IMR-90 (cell line): ENCODE measurements at regions not wholly inside any gene's neighbourhood (a gene's known extent, or its start where the extent isn't known, plus 50 kb on each side); places are given as distances from the start of the nearest gene placed in this dataset.

ENCODE experiments used
- ATAC-seq: fragments of 200-7000 bp; cut with Tn5 transposase; 2 replicates; pipeline ENCODE4 v1.9.1; 2020; ENCODE audit warnings: low read depth, mild to moderate bottlenecking, moderate library complexity
- BruUV-seq: library from RNA; stranded (reverse); fragments of 400-500 nt; replicated peaks from 2 replicates; lab custom pipeline; 2021; lab: Mats Ljungman, UMichigan
- CTCF ChIA-PET: fragments of 300-600 bp; formaldehyde crosslinking; extraction: SDS; loops from one replicate; lab custom pipeline; 2021; ENCODE audit warnings: antibody characterized with exemption; lab: Yijun Ruan, JAX
- POLR2A ChIA-PET: fragments of 300-600 bp; sonication (Branson Sonifier 250); formaldehyde crosslinking; loops from one replicate; lab custom pipeline; 2022; ENCODE audit warnings: antibody characterized with exemption; ENCODE audit not compliant: unreplicated experiment; lab: Charles Lee
- DNase-seq: peaks from one replicate; pipeline ENCODE4 v3.0.0; 2013
- H2AFZ ChIP-seq: replicated peaks from 2 replicates; pipeline ENCODE3; 2013; ENCODE audit warnings: low read length, mild to moderate bottlenecking; ENCODE audit not compliant: poor library complexity
- H2AK5ac ChIP-seq: 2 replicates; pipeline ENCODE4 v1.6.1; 2013; ENCODE audit warnings: low read depth, low read length, inconsistent platforms
- H2AK9ac ChIP-seq: replicated peaks from 2 replicates; pipeline ENCODE3; 2013; ENCODE audit warnings: mild to moderate bottlenecking, low read depth, low read length, moderate library complexity; ENCODE audit not compliant: poor library complexity
- H2BK120ac ChIP-seq: 2 replicates; pipeline ENCODE4 v1.6.1; 2013; ENCODE audit warnings: low read depth, low read length, inconsistent platforms
- H2BK15ac ChIP-seq: 3 replicates; pipeline ENCODE4 v1.6.1; 2013; ENCODE audit warnings: low read depth, low read length, inconsistent platforms
- H2BK20ac ChIP-seq: 2 replicates; pipeline ENCODE4 v1.6.1; 2013; ENCODE audit warnings: low read depth, mild to moderate bottlenecking, inconsistent platforms, low read length, moderate library complexity
- H2BK5ac ChIP-seq: 2 replicates; pipeline ENCODE4 v1.6.1; 2013; ENCODE audit warnings: mild to moderate bottlenecking, low read depth, low read length, inconsistent platforms; ENCODE audit not compliant: poor library complexity, severe bottlenecking
- H3K14ac ChIP-seq: replicated peaks from 2 replicates; pipeline ENCODE4 v1.6.1; 2013; ENCODE audit warnings: low read depth, low read length, inconsistent platforms
- H3K18ac ChIP-seq: 2 replicates; pipeline ENCODE4 v1.6.1; 2013; ENCODE audit warnings: low read depth, low read length, control low read depth
- H3K23ac ChIP-seq: 2 replicates; pipeline ENCODE4 v1.6.1; 2013; ENCODE audit warnings: low read depth, low read length, inconsistent platforms
- H3K27ac ChIP-seq: 2 replicates; pipeline ENCODE4 v1.5.1; 2013; ENCODE audit warnings: mild to moderate bottlenecking, control low read depth, low read length; ENCODE audit not compliant: insufficient read depth
- H3K27me3 ChIP-seq: 2 replicates; pipeline ENCODE4 v1.6.1; 2013; ENCODE audit warnings: low read length; ENCODE audit not compliant: control insufficient read depth, insufficient read depth
- H3K36me3 ChIP-seq: 2 replicates; pipeline ENCODE4 v1.6.1; 2013; ENCODE audit warnings: low read length, mixed read lengths; ENCODE audit not compliant: control insufficient read depth, insufficient read depth
- H3K4ac ChIP-seq: 2 replicates; pipeline ENCODE4 v1.6.1; 2013; ENCODE audit warnings: low read depth, low read length, inconsistent platforms
- H3K4me1 ChIP-seq: 2 replicates; pipeline ENCODE4 v1.6.1; 2013; ENCODE audit warnings: low read length, mixed read lengths; ENCODE audit not compliant: control insufficient read depth, insufficient read depth
- H3K4me2 ChIP-seq: 2 replicates; pipeline ENCODE4 v1.6.1; 2013; ENCODE audit warnings: low read depth, mild to moderate bottlenecking, control low read depth, low read length, moderate library complexity
- H3K4me3 ChIP-seq: 2 replicates; pipeline ENCODE4 v1.5.1; 2013; ENCODE audit warnings: low read depth, mild to moderate bottlenecking, control low read depth, low read length, moderate library complexity; ENCODE audit not compliant: insufficient read depth
- H3K56ac ChIP-seq: 2 replicates; pipeline ENCODE4 v1.6.1; 2013; ENCODE audit warnings: low read length, inconsistent platforms; ENCODE audit not compliant: insufficient read depth; ENCODE audit errors: extremely low read depth
- H3K79me1 ChIP-seq, 2 experiments: 2 replicates each; pipeline ENCODE4 v1.6.1; 2013; ENCODE audit warnings: low read length in 2 of 2, inconsistent platforms in 1 of 2, low read depth in 1 of 2
- H3K9ac ChIP-seq: 2 replicates; pipeline ENCODE4 v1.6.1; 2013; ENCODE audit warnings: low read depth, low read length, control low read depth
- H3K9me1 ChIP-seq: 2 replicates; pipeline ENCODE4 v1.6.1; 2013; ENCODE audit warnings: low read length, inconsistent platforms; ENCODE audit not compliant: insufficient read depth
- H3K9me3 ChIP-seq: 2 replicates; pipeline ENCODE4 v1.6.1; 2013; ENCODE audit warnings: low read length; ENCODE audit not compliant: control insufficient read depth, insufficient read depth
- H4K20me1 ChIP-seq: 2 replicates; pipeline ENCODE4 v1.6.1; 2013; ENCODE audit warnings: low read length, inconsistent platforms; ENCODE audit not compliant: insufficient read depth
- H4K5ac ChIP-seq: 2 replicates; pipeline ENCODE4 v1.6.1; 2013; ENCODE audit warnings: mild to moderate bottlenecking, low read depth, low read length, control low read depth
- H4K8ac ChIP-seq, 2 experiments: 2 replicates each; pipeline ENCODE4 v1.6.1; 2013; ENCODE audit warnings: low read depth in 2 of 2, low read length in 2 of 2, control low read depth in 1 of 2, inconsistent platforms in 1 of 2
- H4K91ac ChIP-seq: 2 replicates; pipeline ENCODE4 v1.6.1; 2013; ENCODE audit warnings: low read depth, low read length, inconsistent platforms; ENCODE audit not compliant: insufficient read depth
- CHD1 ChIP-seq: IDR thresholded peaks from 2 replicates; pipeline ENCODE4 v1.6.1; 2012; ENCODE audit warnings: low read depth, low read length, improper control_type of control experiment
- MAFK ChIP-seq: IDR thresholded peaks from 2 replicates; pipeline ENCODE4 v1.6.1; 2012; ENCODE audit warnings: low read depth, low read length, improper control_type of control experiment
- POLR2A ChIP-seq: IDR thresholded peaks from 2 replicates; pipeline ENCODE4 v1.6.1; 2012; ENCODE audit warnings: mild to moderate bottlenecking, low read depth, low read length
- WGBS, 2 experiments: methylation state at CpG; one replicate each; pipeline versions ENCODE4 v1.1.5 to v1.1.7; 2013; ENCODE audit warnings: missing lambda C conversion rate in 2 of 2; ENCODE audit not compliant: insufficient read length in 1 of 2; ENCODE audit errors: extremely low coverage in 2 of 2; 5-methylcytosine and 5-hydroxymethylcytosine counted together
- dilution Hi-C: fragments of 300-500 bp; cut with HindIII; formaldehyde crosslinking; loops from one replicate; pipeline ENCODE4 v1.14.3; 2018; ENCODE audit warnings: low sequenced_read_pairs; ENCODE audit not compliant: unreplicated experiment
- in situ Hi-C: fragments of 300-500 bp; cut with MboI; formaldehyde crosslinking; loops from 3 replicates; pipeline ENCODE4 v1.14.3; 2019; ENCODE audit warnings: low sequenced_read_pairs, inconsistent platforms, mixed read lengths
- intact Hi-C: fragments of 100-400 bp; cut with micrococcal nuclease; formaldehyde crosslinking; loops from 2 replicates; pipeline ENCODE4 v1.10.0; 2022
- TF ChIP-seq, protein P1 (sequence below): conservative IDR thresholded peaks from 2 replicates; pipeline ENCODE4 v1.5.1; 2012; ENCODE audit warnings: mild to moderate bottlenecking, low read depth, low read length, improper control_type of control experiment
- TF ChIP-seq, protein P2 (sequence below): fragments of 150-350 bp; IDR thresholded peaks from 2 replicates; pipeline ENCODE4 v1.6.1; 2017; ENCODE audit warnings: mild to moderate bottlenecking, antibody characterized with exemption, low read length, low read depth

DNA sequence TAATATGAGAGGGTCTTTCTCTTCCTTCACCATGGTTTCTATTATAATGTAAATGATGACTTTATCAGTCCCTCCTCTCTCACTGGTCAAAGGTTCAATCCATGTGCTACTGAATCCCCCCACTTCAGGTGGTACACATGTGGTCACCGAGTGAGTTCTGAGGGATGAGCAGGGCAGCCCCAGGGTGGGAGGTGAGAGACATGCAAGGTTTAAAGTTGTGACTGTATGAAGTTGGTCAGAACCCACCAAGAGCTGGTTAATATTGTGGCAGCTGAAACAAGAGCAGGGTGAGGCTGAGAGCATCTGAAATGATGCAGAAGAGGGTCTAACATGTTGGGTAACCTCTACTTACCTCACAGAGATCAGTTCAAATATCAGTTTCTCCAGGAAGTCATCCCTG, 444.7 kb upstream of the FBXO33 start:
- peaks cover 11% of the 10 kb centered on the region; the same call in 1 of the 2 replicates for H3K9me3 ChIP-seq
- H2BK20ac ChIP-seq, result no peak overlapping the region
- H3K18ac ChIP-seq, result no peak overlapping the region
- H2BK120ac ChIP-seq, result no peak overlapping the region
- no peak overlapping the region for H2AK5ac ChIP-seq
- H3K9ac ChIP-seq, result no peak overlapping the region
- no peak overlapping the region for H3K14ac ChIP-seq
- no peak for ATAC-seq
- no peaks in the 10 kb centered on the region for H3K9me1 ChIP-seq
- no peak overlapping the region for H3K27ac ChIP-seq
- H3K79me1 ChIP-seq, result no peaks in the 10 kb centered on the region
- H2BK5ac ChIP-seq, result no peak overlapping the region
- no peaks in the 10 kb centered on the region for H3K36me3 ChIP-seq
- no peak overlapping the region for H3K4me2 ChIP-seq
- intact Hi-C loops, result no loop called here
- H3K27me3 ChIP-seq, result no peaks in the 10 kb centered on the region
- H4K20me1 ChIP-seq, result no peaks in the 10 kb centered on the region
- no peak overlapping the region for H2BK15ac ChIP-seq
- no peak overlapping the region for H4K5ac ChIP-seq
- no peak overlapping the region for H4K8ac ChIP-seq
- H3K56ac ChIP-seq, result no peak overlapping the region
- BruUV-seq, result no TSS peak
- no peak overlapping the region for H3K4ac ChIP-seq
- no peak overlapping the region for H2AK9ac ChIP-seq
- H2AFZ ChIP-seq, result no peak overlapping the region
- H3K4me1 ChIP-seq, result no peaks in the 10 kb centered on the region
- WGBS, 2 experiments, result no CpG with 5 or more reads among the region's 1 CpG
- CTCF ChIA-PET, result no interaction called here
- no peak overlapping the region for H4K91ac ChIP-seq
- TF ChIP-seq POLR2A (no peak), CHD1 (no peak), MAFK (no peak)
- TF ChIP-seq, protein P1, sequence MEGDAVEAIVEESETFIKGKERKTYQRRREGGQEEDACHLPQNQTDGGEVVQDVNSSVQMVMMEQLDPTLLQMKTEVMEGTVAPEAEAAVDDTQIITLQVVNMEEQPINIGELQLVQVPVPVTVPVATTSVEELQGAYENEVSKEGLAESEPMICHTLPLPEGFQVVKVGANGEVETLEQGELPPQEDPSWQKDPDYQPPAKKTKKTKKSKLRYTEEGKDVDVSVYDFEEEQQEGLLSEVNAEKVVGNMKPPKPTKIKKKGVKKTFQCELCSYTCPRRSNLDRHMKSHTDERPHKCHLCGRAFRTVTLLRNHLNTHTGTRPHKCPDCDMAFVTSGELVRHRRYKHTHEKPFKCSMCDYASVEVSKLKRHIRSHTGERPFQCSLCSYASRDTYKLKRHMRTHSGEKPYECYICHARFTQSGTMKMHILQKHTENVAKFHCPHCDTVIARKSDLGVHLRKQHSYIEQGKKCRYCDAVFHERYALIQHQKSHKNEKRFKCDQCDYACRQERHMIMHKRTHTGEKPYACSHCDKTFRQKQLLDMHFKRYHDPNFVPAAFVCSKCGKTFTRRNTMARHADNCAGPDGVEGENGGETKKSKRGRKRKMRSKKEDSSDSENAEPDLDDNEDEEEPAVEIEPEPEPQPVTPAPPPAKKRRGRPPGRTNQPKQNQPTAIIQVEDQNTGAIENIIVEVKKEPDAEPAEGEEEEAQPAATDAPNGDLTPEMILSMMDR, result no peak
- TF ChIP-seq, protein P2, sequence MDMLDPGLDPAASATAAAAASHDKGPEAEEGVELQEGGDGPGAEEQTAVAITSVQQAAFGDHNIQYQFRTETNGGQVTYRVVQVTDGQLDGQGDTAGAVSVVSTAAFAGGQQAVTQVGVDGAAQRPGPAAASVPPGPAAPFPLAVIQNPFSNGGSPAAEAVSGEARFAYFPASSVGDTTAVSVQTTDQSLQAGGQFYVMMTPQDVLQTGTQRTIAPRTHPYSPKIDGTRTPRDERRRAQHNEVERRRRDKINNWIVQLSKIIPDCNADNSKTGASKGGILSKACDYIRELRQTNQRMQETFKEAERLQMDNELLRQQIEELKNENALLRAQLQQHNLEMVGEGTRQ, result no peak
- POLR2A ChIA-PET, result no interaction called here
- no peak overlapping the region for H3K23ac ChIP-seq
- no peak for DNase-seq
- dilution Hi-C loops, result no loop called here
- H3K4me3 ChIP-seq, result no peak overlapping the region
- in situ Hi-C loops, result no loop called here
